GM12878 (cell line): ENCODE measurements at regions not wholly inside any gene's neighbourhood (a gene's known extent, or its start where the extent isn't known, plus 50 kb on each side); places are given as distances from the start of the nearest gene placed in this dataset.

Experiments used
- ATAC-seq: fragments of 200-7000 bp; cut with Tn5 transposase; 3 replicates; pipeline ENCODE4 v1.9.1; 2020; ENCODE audit warnings: mild to moderate bottlenecking, moderate library complexity
- BruUV-seq: library from RNA; stranded (reverse); fragments of 400-500 nt; replicated peaks from 2 replicates; lab custom pipeline; 2021; lab: Mats Ljungman, UMichigan
- CTCF ChIA-PET: fragments of 300-600 bp; sonication (Branson Sonifier 250); formaldehyde crosslinking; extraction: SDS; loops from one replicate; lab custom pipeline; 2021; ENCODE audit warnings: inconsistent platforms; lab: Yijun Ruan, JAX
- POLR2A ChIA-PET: fragments of 350-600 bp; formaldehyde crosslinking; extraction: SDS; loops from one replicate; lab custom pipeline; 2021; ENCODE audit warnings: inconsistent platforms; lab: Charles Lee
- RAD21 ChIA-PET: fragments of 300-600 bp; sonication (Branson Sonifier 250); formaldehyde crosslinking; loops from one replicate; lab custom pipeline; 2023; ENCODE audit warnings: antibody characterized with exemption; ENCODE audit not compliant: unreplicated experiment; lab: Charles Lee
- SMC1A ChIA-PET: fragments of 300-600 bp; sonication (Branson Sonifier 250); formaldehyde crosslinking; loops from one replicate; lab custom pipeline; 2023; ENCODE audit not compliant: unreplicated experiment, uncharacterized antibody; lab: Charles Lee
- DNase-seq: peaks from one replicate; pipeline ENCODE4 v3.0.0-alpha.2; 2011; ENCODE audit warnings: low read depth, low spot score
- FAIRE-seq: peaks from 3 replicates; lab custom pipeline; 2011; peaks lifted over from hg19 to GRCh38; lab: Jason Lieb, UNC
- H2AFZ ChIP-seq: 2 replicates; pipeline ENCODE4 v1.6.0; 2011; ENCODE audit warnings: low read depth, low read length, control low read depth; ENCODE audit not compliant: control insufficient read depth
- H3K27ac ChIP-seq: 2 replicates; pipeline ENCODE4 v1.5.1; 2011; ENCODE audit warnings: control low read depth; ENCODE audit not compliant: control insufficient read depth, insufficient read depth
- H3K27me3 ChIP-seq, 2 experiments: replicated peaks in 1 of 2; 2 replicates each; pipeline versions ENCODE4 v1.6.0 to v1.6.1; 2011; ENCODE audit warnings: low read length in 1 of 2; ENCODE audit not compliant: control insufficient read depth in 2 of 2, insufficient read depth in 2 of 2
- H3K36me3 ChIP-seq, 2 experiments: 2 replicates each; pipeline ENCODE4 v1.5.1; 2011; ENCODE audit warnings: low read length in 1 of 2; ENCODE audit not compliant: control insufficient read depth in 2 of 2, insufficient read depth in 2 of 2
- H3K4me1 ChIP-seq: 2 replicates; pipeline ENCODE4 v1.6.1; 2011; ENCODE audit warnings: mild to moderate bottlenecking, low read length, moderate library complexity, mixed read lengths; ENCODE audit not compliant: control insufficient read depth, insufficient read depth
- H3K4me2 ChIP-seq: 2 replicates; pipeline ENCODE4 v1.6.0; 2011; ENCODE audit warnings: control low read depth; ENCODE audit not compliant: control insufficient read depth, insufficient read depth
- H3K4me3 ChIP-seq: fragments of 200-600 bp; sonication (generic); 2 replicates; pipeline ENCODE4 v1.5.1; 2016
- H3K79me2 ChIP-seq: 2 replicates; pipeline ENCODE4 v1.6.0; 2011; ENCODE audit warnings: low read length; ENCODE audit not compliant: control insufficient read depth, insufficient read depth
- H3K9ac ChIP-seq: 2 replicates; pipeline ENCODE4 v1.8.0; 2011; ENCODE audit warnings: low read length, control low read depth, mixed read lengths; ENCODE audit not compliant: control insufficient read depth, insufficient read depth
- H3K9me3 ChIP-seq: replicated peaks from 3 replicates; pipeline ENCODE4 v1.5.1; 2011; ENCODE audit warnings: mild to moderate bottlenecking, low read length; ENCODE audit not compliant: control insufficient read depth, insufficient read depth
- H4K20me1 ChIP-seq: 2 replicates; pipeline ENCODE4 v1.6.0; 2011; ENCODE audit not compliant: control insufficient read depth, insufficient read depth
- IKZF1 ChIP-seq: fragments of 450-650 bp; conservative IDR thresholded peaks from 2 replicates; pipeline ENCODE4 v1.6.1; 2017; ENCODE audit warnings: antibody characterized with exemption, mild to moderate bottlenecking
- PAX5 ChIP-seq: IDR thresholded peaks from 2 replicates; pipeline ENCODE4 v1.6.1; 2011; ENCODE audit warnings: low read depth, low read length, borderline replicate concordance
- POLR2AphosphoS2 ChIP-seq: IDR thresholded peaks from 2 replicates; pipeline ENCODE4 v1.6.1; 2011; ENCODE audit warnings: low read depth, mild to moderate bottlenecking, low read length, improper control_type of control experiment, moderate library complexity
- SMAD1 ChIP-seq: fragments of 450-650 bp; IDR thresholded peaks from 2 replicates; pipeline ENCODE4 v1.6.1; 2018; ENCODE audit warnings: mild to moderate bottlenecking, low read depth; ENCODE audit not compliant: partially characterized antibody
- ZNF274 ChIP-seq: IDR thresholded peaks from one replicate; pipeline ENCODE4 v1.8.0; 2011; ENCODE audit not compliant: insufficient read length, insufficient read depth
- ZNF622 ChIP-seq: fragments of 450-650 bp; IDR thresholded peaks from 2 replicates; pipeline ENCODE4 v1.6.1; 2017; ENCODE audit warnings: mild to moderate bottlenecking, inconsistent platforms
- WGBS: methylation state at CpG from one replicate; pipeline ENCODE4 v1.1.6; 2016; ENCODE audit warnings: low lambda C conversion rate; ENCODE audit not compliant: insufficient replicate concordance, insufficient coverage; ENCODE audit errors: missing lambda C conversion rate; 5-methylcytosine and 5-hydroxymethylcytosine counted together
- in situ Hi-C: fragments of 300-500 bp; cut with MboI; formaldehyde crosslinking; loops from 9 replicates; pipeline ENCODE4 v1.14.3; 2018; ENCODE audit warnings: mixed read lengths
- intact Hi-C: fragments of 100-400 bp; cut with micrococcal nuclease; formaldehyde crosslinking; loops from one replicate; pipeline ENCODE4 v1.14.2; 2022; ENCODE audit not compliant: unreplicated experiment
- TF ChIP-seq, protein P1 (sequence below), 3 experiments: IDR thresholded peaks in 2 of 3; conservative IDR thresholded peaks in 1 of 3; 2 replicates each; pipeline ENCODE4 v1.5.1; 2011; ENCODE audit warnings: low read depth in 3 of 3, low read length in 3 of 3, mild to moderate bottlenecking in 3 of 3, control low read depth in 2 of 3, moderate library complexity in 2 of 3, inconsistent platforms in 1 of 3, mixed read lengths in 1 of 3; ENCODE audit not compliant: control insufficient read depth in 2 of 3, insufficient read depth in 1 of 3; ENCODE audit errors: extremely low read depth in 1 of 3
- TF ChIP-seq, protein P2 (sequence below): IDR thresholded peaks from 2 replicates; pipeline ENCODE4 v1.6.1; 2011; ENCODE audit warnings: low read depth, mild to moderate bottlenecking, low read length, moderate library complexity, borderline replicate concordance; ENCODE audit errors: extremely low read depth

GRCh38 chr6:168724669-168725570, 283.9 kb downstream of the SMOC2 start (continued):
- TF ChIP-seq SMAD1 (no peak), IKZF1 (no peak), ZNF622 (no peak), ZNF274 (no peak)
- TF ChIP-seq, protein P1, sequence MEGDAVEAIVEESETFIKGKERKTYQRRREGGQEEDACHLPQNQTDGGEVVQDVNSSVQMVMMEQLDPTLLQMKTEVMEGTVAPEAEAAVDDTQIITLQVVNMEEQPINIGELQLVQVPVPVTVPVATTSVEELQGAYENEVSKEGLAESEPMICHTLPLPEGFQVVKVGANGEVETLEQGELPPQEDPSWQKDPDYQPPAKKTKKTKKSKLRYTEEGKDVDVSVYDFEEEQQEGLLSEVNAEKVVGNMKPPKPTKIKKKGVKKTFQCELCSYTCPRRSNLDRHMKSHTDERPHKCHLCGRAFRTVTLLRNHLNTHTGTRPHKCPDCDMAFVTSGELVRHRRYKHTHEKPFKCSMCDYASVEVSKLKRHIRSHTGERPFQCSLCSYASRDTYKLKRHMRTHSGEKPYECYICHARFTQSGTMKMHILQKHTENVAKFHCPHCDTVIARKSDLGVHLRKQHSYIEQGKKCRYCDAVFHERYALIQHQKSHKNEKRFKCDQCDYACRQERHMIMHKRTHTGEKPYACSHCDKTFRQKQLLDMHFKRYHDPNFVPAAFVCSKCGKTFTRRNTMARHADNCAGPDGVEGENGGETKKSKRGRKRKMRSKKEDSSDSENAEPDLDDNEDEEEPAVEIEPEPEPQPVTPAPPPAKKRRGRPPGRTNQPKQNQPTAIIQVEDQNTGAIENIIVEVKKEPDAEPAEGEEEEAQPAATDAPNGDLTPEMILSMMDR (IDR thresholded peaks at IDR 0.05 in 2 of 3, conservative IDR thresholded peaks at IDR 0.05 in 1 of 3; ENCODE audit: control insufficient read depth in 2 of 3, extremely low read depth in 1 of 3, insufficient read depth in 1 of 3, low read depth in 3 of 3, low read length in 3 of 3): no peak

DNA sequence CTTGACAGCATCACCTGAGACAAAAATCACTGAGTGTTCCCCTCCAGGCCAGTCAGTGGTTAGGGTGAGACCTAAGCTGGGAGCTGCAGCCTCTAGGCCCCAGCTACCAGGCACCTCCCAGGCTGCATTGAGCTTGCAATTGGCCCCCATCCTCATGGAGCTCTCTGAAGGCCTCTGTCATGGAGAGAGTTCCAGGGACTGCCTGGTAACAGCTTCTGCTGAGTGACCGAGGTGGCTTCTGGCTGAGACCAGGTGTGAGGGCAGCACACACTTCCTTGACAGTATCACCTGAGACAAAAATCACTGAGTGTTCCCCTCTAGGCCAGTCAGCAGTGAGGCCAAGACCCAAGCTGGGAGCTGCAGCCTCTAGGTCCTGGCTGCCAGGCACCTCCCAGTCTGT, 283.0 kb downstream of the SMOC2 start:
- no peak overlapping the region for H2AFZ ChIP-seq
- WGBS: 0% methylated on average over 1 of the region's 1 CpG
- H3K79me2 ChIP-seq: no peaks in the 10 kb centered on the region
- H3K36me3 ChIP-seq: no peaks in the 10 kb centered on the region
- no peaks in the 10 kb centered on the region for H3K4me1 ChIP-seq
- SMC1A ChIA-PET: no interaction called here
- H3K27me3 ChIP-seq: no peaks in the 10 kb centered on the region
- CTCF ChIA-PET: no interaction called here
- H3K9me3 ChIP-seq: no peaks in the 10 kb centered on the region
- FAIRE-seq (no peak), DNase-seq (no peak), ATAC-seq (no peak)
- H3K4me3 ChIP-seq: no peak overlapping the region
- H3K4me2 ChIP-seq: no peak overlapping the region
- BruUV-seq: no TSS peak
- no peak overlapping the region for H3K9ac ChIP-seq
- intact Hi-C loops: no loop called here
- RAD21 ChIA-PET: no interaction called here
- H4K20me1 ChIP-seq: no peaks in the 10 kb centered on the region
- POLR2A ChIA-PET: no interaction called here
- in situ Hi-C loops: no loop called here
- no peak for TF ChIP-seq PAX5
- no peak for TF ChIP-seq POLR2AphosphoS2
- TF ChIP-seq, protein P2, sequence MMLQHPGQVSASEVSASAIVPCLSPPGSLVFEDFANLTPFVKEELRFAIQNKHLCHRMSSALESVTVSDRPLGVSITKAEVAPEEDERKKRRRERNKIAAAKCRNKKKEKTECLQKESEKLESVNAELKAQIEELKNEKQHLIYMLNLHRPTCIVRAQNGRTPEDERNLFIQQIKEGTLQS: no peak
- H3K27ac ChIP-seq: no peak overlapping the region
